Body of pancreas (tissue), 4 donors: ENCODE measurements at regions not wholly inside any gene's neighbourhood (a gene's known extent, or its start where the extent isn't known, plus 50 kb on each side); places are given as distances from the start of the nearest gene placed in this dataset.

Experiments used
- CTCF ChIP-seq, 7 experiments: fragments of 450-650 bp in 4 of 7; fragments of 200-600 bp in 3 of 7; sonication (generic) in 3 of 7; IDR thresholded peaks; one replicate each; pipeline ENCODE4 v1.5.1; 2016 to 2019; ENCODE audit warnings: antibody characterized with exemption in 7 of 7
- POLR2A ChIP-seq, 3 donors: fragments of 450-650 bp; IDR thresholded peaks; one replicate each; pipeline ENCODE4 v1.6.1; 2016; ENCODE audit warnings: antibody characterized with exemption in 3 of 3, mild to moderate bottlenecking in 2 of 3

- no peak for TF ChIP-seq CTCF (IDR thresholded peaks at IDR 0.05)
- TF ChIP-seq POLR2A (IDR thresholded peaks at IDR 0.05) = no peak
These were observed 883.9 kb downstream of the TBL1XR1 start for GRCh38 chr3:176313426-176313825.
